COLO668 (cell line): ENCODE measurements at regions not wholly inside any gene's neighbourhood (a gene's known extent, or its start where the extent isn't known, plus 50 kb on each side); places are given as distances from the start of the nearest gene placed in this dataset.

Experiments
- DNase-seq: peaks from one replicate; lab custom pipeline; 2025; ENCODE audit not compliant: unreplicated experiment; lab: John Stamatoyannopoulos, UW

GRCh38 chr1:68332041-68332440, 99.7 kb upstream of the WLS start:
- no peak for DNase-seq

GRCh38 chr1:68331117-68331865, 99.0 kb upstream of the WLS start:
- DNase-seq: peak; percentile 35

DNA sequence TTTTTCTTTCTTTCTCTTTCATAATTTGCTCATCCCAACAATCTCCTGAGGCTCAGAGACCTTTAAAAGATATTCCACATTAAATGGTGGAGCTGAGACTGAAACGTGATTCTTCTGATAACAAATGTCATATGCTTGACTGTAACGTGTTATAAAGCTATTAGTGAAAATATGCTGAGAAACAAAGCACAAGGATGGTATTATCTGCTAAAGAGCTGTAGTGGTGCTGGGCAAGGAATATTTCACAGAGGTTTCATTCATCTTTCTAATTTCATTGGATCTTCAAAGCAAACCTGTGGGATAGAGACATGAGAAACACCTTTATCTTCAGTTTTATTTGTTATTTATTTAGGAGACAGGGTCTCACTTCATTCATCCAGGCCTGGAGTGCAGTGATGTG, 98.1 kb upstream of the WLS start:
- no peak for DNase-seq

GRCh38 chr1:68329096-68329835, 96.9 kb upstream of the WLS start:
- no peak for DNase-seq

DNA sequence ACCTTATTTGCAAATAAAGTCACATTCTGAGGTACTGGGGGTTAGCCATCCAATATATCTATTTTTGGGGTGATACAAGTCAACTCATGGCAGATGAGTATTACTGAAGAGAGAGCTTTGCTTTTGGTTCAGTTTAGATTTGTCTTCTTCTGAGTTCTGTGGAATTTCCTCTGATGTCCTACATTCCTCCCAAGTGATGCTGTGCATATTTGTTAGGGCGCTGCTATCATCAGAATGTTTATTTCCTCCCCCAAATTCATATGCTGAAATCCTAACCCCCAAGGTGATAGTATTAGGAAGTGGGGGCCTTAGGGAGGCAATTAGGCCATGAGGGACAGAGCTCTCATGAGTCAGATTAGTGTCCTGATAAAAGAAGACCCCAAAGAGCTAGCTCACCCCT, 96.2 kb upstream of the WLS start:
- no peak for DNase-seq

DNA sequence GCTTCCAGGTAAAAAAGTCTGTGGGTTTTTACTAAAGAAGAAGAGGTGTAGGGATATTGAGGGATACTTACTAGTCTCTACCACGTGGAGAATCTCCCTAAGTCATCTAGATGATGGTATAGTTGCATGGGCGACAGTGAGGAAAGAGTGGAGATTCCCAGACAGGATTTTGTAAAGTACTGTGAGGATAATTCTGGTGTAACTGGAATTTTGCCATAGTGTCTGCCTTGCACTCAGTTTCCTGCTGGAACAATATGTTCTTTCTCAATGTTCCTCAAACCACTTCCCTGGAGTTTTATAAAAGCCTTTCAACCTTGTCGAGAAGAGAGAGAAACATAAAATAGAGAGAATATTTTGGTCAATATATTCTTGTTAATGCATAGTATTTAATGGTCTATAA, 95.1 kb upstream of the WLS start:
- no peak for DNase-seq

- no peak for DNase-seq
Measured at GRCh38 chr1:68326481-68326880, 94.2 kb upstream of the WLS start.

- no peak for DNase-seq
Measured at GRCh38 chr1:68324316-68324715, 92.0 kb upstream of the WLS start.

DNA sequence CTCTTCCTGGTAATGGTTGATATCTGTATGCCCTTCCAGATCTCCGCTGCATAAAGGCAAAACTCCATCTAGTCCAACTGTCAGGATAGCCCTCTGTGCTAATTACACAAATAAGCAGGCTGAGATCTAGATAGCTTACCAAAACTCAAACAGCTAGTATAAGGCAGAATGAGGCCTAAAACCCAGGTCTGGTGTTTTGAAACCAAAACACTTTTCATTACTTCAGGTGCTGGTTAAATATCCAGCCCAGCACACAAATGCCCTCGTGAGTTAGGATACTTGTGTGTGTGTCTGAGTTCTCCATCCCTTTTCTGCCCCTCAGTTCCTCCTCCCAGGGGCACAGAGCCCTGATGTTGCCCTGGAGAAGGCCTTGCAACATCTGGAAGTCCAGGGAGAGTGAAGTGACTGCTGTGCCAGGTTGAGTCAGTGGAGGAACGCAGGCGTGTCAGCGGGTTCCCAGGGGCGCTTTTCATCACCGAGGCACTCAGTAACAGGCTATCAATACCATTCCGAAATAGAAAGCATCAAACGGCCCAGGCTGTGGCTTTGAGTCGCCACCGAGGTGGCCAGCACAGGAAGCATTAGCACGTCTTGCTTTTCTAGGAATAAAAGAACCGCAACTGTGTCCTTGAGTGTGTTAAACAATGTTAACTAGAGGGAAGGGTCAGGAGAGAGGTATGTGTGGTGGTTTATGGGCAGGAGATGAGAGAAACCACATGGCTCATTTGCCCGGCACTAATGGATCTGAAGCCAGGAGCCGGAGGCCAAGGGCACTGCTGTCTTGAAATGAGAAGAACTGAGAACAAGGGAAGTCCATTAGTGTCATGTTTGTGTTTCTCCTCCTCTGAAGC, 90.7 kb upstream of the WLS start:
- DNase-seq: no peak

- no peak for DNase-seq
Measured at GRCh38 chr1:68322096-68322495, 89.8 kb upstream of the WLS start.

DNA sequence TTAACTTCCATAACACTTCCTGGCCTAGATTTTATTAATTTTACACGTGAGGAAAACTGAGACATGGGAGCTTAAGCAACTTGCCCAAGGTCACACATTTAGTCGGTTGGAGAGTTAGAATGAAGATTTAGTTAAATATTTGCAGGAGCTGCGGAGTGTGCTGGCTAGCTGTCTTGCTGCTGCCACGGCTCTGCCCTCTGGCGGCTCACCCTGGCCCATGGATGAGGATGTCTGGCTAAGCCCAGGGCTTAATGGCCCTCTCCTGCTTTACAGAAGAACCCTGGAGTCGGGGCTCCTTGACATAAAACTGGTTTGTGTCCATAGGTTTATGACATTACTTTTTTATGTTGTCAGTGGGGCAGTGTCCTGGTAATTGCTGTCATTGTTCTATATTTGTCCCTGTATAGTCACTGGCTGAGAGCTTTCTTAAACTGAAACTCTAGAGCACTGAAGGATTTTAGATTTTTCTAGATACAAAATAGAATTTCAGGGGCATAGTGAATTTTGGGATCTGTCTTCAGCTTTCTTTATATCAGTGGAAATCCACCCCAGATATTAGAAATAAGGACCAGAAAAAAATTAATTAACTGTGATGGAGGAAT, 88.9 kb upstream of the WLS start:
- DNase-seq: peak; percentile 79

DNA sequence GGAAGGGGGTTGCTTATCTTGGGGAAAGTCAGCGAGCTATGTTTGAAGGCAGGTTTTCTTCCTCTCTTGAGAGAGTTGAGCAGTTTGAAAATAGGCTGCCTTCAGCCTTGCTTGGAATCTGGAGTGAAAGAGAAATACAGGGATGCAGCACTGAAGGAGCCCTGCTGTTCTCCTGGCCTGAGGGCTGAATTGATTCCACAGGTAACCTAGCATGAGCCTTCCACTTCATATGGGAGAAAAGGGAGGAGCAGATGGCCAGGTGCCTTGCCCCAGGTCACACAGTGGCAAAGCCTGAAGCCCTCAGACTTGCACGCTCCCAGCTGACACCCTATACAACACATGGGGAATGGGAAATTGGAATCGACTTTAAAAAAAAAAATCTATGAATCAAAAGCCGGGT, 88.0 kb upstream of the WLS start:
- DNase-seq: peak; percentile 24

GRCh38 chr1:68319907-68320306, 87.6 kb upstream of the WLS start:
- DNase-seq: no peak

- no peak for DNase-seq
Measured at GRCh38 chr1:68317543-68317942, 85.2 kb upstream of the WLS start.

GRCh38 chr1:68314151-68314780, 81.9 kb upstream of the WLS start:
- no peak for DNase-seq

DNA sequence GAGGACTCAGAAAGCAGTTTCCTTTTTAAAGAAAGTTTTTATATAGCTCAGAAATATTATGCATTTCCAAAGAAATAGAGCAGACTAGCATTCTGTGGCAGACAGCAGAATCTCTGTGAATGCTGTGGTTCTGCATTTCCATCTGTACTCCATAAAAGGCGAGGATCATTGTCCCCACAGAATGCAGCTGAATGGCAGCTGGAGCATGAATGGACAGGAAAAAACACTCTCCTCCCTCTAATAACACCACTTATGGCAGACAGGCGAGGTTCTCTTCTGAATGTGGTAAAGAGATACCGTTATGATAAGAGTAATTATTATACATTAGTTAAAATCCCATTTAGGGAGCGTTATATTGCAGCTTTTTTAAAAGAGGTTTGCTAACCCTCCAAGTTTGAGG, 81.4 kb upstream of the WLS start:
- DNase-seq: peak; percentile 40

DNA sequence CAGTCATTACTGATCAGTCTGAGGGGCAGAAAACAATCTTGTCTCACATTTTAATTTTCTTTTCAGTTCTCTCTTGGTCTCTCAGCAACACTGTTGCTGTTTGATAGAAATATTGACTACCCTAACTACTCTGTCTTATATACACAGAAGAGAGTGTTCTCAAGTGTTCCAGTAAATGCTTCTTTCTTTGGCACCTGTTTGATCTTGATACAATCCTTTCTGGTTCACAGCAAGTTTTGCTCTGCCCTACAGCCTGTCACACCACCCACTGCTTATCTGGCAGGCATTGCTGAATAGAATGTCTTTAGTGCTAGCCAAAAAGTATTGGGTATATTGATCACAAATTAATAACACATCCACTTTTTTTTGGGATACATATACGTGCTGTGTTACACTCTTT, 75.7 kb upstream of the WLS start:
- no peak for DNase-seq

DNA sequence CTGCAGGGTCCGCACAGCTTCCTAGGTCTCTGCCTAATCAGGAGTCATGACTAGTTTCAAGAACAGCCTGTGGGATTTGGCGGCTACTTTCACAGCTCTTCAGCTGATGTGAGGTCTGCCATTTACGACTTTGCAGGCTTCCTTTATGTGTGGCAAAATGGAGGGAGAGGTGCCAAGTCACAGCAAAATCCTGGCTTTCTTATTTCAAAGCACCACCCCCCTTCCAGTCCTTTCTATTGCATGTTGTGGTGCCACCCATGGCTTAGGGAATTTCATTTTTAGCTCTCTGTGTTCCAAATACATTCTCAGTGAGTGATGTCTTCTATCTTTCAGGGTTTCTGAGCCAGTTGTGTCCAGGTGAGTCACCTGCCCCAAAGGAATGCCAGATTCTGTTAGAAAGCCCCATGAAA, 75.1 kb upstream of the WLS start:
- DNase-seq: no peak

DNA sequence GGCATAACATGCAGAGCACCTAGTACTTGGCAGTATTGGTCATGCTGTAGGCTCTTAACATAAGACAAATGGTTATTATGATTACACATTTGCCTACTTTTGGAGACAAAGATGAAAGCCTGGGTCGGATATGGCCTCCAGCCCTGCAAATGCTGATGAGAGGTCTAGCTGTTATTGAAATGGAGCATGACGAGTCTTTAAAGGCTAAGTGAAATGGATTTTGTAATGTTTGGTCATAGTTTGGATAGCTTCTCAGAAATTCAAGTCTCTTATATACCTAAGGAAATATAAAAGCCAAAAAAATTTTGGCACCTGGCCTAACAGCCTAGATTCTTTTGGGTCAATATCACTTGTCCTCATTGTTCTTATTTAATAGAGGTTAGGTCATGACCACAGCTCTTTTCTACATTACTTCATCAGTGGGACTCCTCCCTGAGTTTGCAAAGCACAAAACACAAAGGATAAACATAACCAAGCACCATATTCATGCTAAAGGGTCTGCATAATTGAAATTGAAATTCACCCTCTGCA, 69.2 kb upstream of the WLS start:
- no peak for DNase-seq

- DNase-seq: no peak
Measured at GRCh38 chr1:68294367-68295066, 62.2 kb upstream of the WLS start.
